ENCODE measurements at regions not wholly inside any gene's neighbourhood (a gene's known extent, or its start where the extent isn't known, plus 50 kb on each side); places are given as distances from the start of the nearest gene placed in this dataset.

DNA sequence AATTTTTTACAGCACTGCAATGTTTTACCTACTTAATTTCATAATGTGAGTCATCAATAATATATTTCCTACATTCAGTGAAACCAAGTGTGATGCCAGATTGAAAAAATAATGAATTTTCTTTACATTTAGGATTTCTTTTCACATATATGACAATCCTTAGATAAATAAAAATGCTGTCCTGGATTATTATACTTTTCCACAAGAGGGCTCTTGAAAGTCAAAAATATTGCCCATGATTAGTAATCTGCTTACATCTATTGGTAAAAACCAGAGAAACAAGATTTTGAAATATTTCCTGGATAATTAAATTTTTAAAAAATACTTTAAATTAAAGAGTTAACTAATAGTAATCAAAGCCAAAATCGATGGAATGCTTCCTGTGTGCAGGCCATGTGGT is 86.8 kb upstream of the PLPPR4 start:
- Histone ChIP-seq H2AFZ (ENCODE audit: low read length) (no peak overlapping the region), H3K9ac (ENCODE audit: insufficient read depth, low read length) (no peak overlapping the region), H3K4me3 (replicated peaks in 1 of 4; ENCODE audit: control extremely low read depth in 1 of 4, insufficient read depth in 1 of 4, low read depth in 3 of 4, low read length in 4 of 4) (no peak overlapping the region), H3K9me3 (ENCODE audit: control insufficient read depth, insufficient read depth, low read depth, low read length) (no peaks in the 10 kb centered on the region), H3K27me3 (ENCODE audit: control insufficient read depth, insufficient read depth, low read length) (no peaks in the 10 kb centered on the region), H3K36me3 (ENCODE audit: control insufficient read depth, insufficient read depth, low read length) (no peaks in the 10 kb centered on the region), H3K4me2 (ENCODE audit: extremely low read depth, insufficient read depth, low read length) (no peak overlapping the region), H4K20me1 (ENCODE audit: control insufficient read depth, extremely low read depth, insufficient read depth, low read length) (no peaks in the 10 kb centered on the region), H3K79me2 (ENCODE audit: control insufficient read depth, insufficient read depth, low read length) (no peaks in the 10 kb centered on the region), H3K4me1 (ENCODE audit: control insufficient read depth, extremely low read depth, insufficient read depth, low read length) (no peaks in the 10 kb centered on the region), H3K27ac (ENCODE audit: insufficient read depth, low read length) (no peak overlapping the region)
- TF ChIP-seq, protein P1, sequence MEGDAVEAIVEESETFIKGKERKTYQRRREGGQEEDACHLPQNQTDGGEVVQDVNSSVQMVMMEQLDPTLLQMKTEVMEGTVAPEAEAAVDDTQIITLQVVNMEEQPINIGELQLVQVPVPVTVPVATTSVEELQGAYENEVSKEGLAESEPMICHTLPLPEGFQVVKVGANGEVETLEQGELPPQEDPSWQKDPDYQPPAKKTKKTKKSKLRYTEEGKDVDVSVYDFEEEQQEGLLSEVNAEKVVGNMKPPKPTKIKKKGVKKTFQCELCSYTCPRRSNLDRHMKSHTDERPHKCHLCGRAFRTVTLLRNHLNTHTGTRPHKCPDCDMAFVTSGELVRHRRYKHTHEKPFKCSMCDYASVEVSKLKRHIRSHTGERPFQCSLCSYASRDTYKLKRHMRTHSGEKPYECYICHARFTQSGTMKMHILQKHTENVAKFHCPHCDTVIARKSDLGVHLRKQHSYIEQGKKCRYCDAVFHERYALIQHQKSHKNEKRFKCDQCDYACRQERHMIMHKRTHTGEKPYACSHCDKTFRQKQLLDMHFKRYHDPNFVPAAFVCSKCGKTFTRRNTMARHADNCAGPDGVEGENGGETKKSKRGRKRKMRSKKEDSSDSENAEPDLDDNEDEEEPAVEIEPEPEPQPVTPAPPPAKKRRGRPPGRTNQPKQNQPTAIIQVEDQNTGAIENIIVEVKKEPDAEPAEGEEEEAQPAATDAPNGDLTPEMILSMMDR (conservative IDR thresholded peaks at IDR 0.05 in 1 of 2, IDR thresholded peaks at IDR 0.05 in 1 of 2; ENCODE audit: low read depth in 1 of 2, low read length in 2 of 2), result peak in 1 of 2 donors; percentile 13
- no peak for TF ChIP-seq EZH2 (IDR thresholded peaks at IDR 0.05; ENCODE audit: low read length, missing control alignments)
- DNase-seq (ENCODE audit: low read depth in 2 of 2), result peak in 1 of 2 donors; percentile 16

DNA sequence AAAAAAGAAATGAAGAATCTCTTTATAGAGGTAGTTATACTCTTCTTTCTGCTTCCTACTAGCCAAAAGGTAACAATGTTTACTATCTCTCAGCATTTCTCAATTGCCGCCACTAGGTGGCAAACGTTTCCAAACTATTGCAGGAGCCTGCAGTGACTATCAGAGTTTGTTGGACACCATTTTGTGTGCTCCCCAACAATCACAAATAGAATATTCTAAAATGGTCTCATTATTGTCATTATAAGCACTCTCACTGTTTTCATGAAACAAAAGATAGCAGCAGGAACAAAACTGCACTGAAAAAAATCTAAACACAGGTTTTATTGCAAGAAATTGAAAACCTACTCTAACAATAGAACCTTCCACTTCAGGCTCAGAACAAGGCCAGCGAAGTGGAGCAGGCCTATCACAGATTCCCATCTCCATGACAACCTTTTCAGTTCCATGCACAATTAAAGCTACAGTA is 83.9 kb upstream of the PLPPR4 start:
- Histone ChIP-seq H2AFZ (ENCODE audit: low read length) (peak overlapping the region; percentile 21), H4K20me1 (ENCODE audit: control insufficient read depth, extremely low read depth, insufficient read depth, low read length) (no peaks in the 10 kb centered on the region), H3K9me3 (ENCODE audit: control insufficient read depth, insufficient read depth, low read depth, low read length) (no peaks in the 10 kb centered on the region), H3K27ac (ENCODE audit: insufficient read depth, low read length) (peak overlapping the region; percentile 11), H3K4me2 (ENCODE audit: extremely low read depth, insufficient read depth, low read length) (no peak overlapping the region), H3K36me3 (ENCODE audit: control insufficient read depth, insufficient read depth, low read length) (no peaks in the 10 kb centered on the region), H3K4me1 (ENCODE audit: control insufficient read depth, extremely low read depth, insufficient read depth, low read length) (no peaks in the 10 kb centered on the region), H3K9ac (ENCODE audit: insufficient read depth, low read length) (no peak overlapping the region), H3K4me3 (replicated peaks in 1 of 4; ENCODE audit: control extremely low read depth in 1 of 4, insufficient read depth in 1 of 4, low read depth in 3 of 4, low read length in 4 of 4) (no peak overlapping the region), H3K79me2 (ENCODE audit: control insufficient read depth, insufficient read depth, low read length) (no peaks in the 10 kb centered on the region), H3K27me3 (ENCODE audit: control insufficient read depth, insufficient read depth, low read length) (no peaks in the 10 kb centered on the region)
- DNase-seq (ENCODE audit: low read depth in 2 of 2), result peak; percentile 74 to 84
- TF ChIP-seq, protein P1 (conservative IDR thresholded peaks at IDR 0.05 in 1 of 2, IDR thresholded peaks at IDR 0.05 in 1 of 2; ENCODE audit: low read depth in 1 of 2, low read length in 2 of 2), result peak; percentile 72 to 77
- no peak for TF ChIP-seq EZH2 (IDR thresholded peaks at IDR 0.05; ENCODE audit: low read length, missing control alignments)

DNA sequence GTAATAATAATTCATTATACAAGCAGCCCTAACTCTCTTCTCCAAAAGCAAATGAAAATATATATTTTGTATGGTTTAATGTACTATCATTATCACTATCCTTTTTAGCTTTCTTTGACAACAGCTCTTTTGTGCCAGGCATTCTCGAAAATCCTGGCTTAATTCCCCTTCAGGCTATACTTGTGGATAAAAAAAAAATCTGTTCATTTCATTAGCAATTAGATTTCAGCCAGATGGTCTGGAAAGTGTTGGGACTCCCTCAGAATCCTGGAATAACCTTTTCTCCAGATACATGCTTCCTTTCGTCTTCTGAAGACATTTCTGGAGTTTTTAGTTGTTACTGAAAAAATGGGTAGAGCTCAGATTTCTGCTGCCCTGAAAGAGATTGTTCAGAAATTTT is 83.4 kb upstream of the PLPPR4 start:
- no peaks in the 10 kb centered on the region for H3K9me3 ChIP-seq (ENCODE audit: control insufficient read depth, insufficient read depth, low read depth, low read length)
- H3K27ac ChIP-seq (ENCODE audit: insufficient read depth, low read length), result no peak overlapping the region
- no peaks in the 10 kb centered on the region for H3K4me1 ChIP-seq (ENCODE audit: control insufficient read depth, extremely low read depth, insufficient read depth, low read length)
- TF ChIP-seq, protein P1 (conservative IDR thresholded peaks at IDR 0.05 in 1 of 2, IDR thresholded peaks at IDR 0.05 in 1 of 2; ENCODE audit: low read depth in 1 of 2, low read length in 2 of 2), result no peak
- H3K79me2 ChIP-seq (ENCODE audit: control insufficient read depth, insufficient read depth, low read length), result no peaks in the 10 kb centered on the region
- no peaks in the 10 kb centered on the region for H3K27me3 ChIP-seq (ENCODE audit: control insufficient read depth, insufficient read depth, low read length)
- H3K36me3 ChIP-seq (ENCODE audit: control insufficient read depth, insufficient read depth, low read length), result no peaks in the 10 kb centered on the region
- H2AFZ ChIP-seq (ENCODE audit: low read length), result peak overlapping the region; percentile 9
- no peak overlapping the region for H3K9ac ChIP-seq (ENCODE audit: insufficient read depth, low read length)
- DNase-seq (ENCODE audit: low read depth in 2 of 2), result no peak
- H3K4me2 ChIP-seq (ENCODE audit: extremely low read depth, insufficient read depth, low read length), result no peak overlapping the region
- no peak overlapping the region for H3K4me3 ChIP-seq (replicated peaks in 1 of 4; ENCODE audit: control extremely low read depth in 1 of 4, insufficient read depth in 1 of 4, low read depth in 3 of 4, low read length in 4 of 4)
- H4K20me1 ChIP-seq (ENCODE audit: control insufficient read depth, extremely low read depth, insufficient read depth, low read length), result no peaks in the 10 kb centered on the region
